IMR-90 (cell line): ENCODE measurements at regions not wholly inside any gene's neighbourhood (a gene's known extent, or its start where the extent isn't known, plus 50 kb on each side); places are given as distances from the start of the nearest gene placed in this dataset.

Source experiments
- ATAC-seq: fragments of 200-7000 bp; cut with Tn5 transposase; 2 replicates; pipeline ENCODE4 v1.9.1; 2020; ENCODE audit warnings: low read depth, mild to moderate bottlenecking, moderate library complexity
- BruUV-seq: library from RNA; stranded (reverse); fragments of 400-500 nt; replicated peaks from 2 replicates; lab custom pipeline; 2021; lab: Mats Ljungman, UMichigan
- CTCF ChIA-PET: fragments of 300-600 bp; formaldehyde crosslinking; extraction: SDS; loops from one replicate; lab custom pipeline; 2021; ENCODE audit warnings: antibody characterized with exemption; lab: Yijun Ruan, JAX
- POLR2A ChIA-PET: fragments of 300-600 bp; sonication (Branson Sonifier 250); formaldehyde crosslinking; loops from one replicate; lab custom pipeline; 2022; ENCODE audit warnings: antibody characterized with exemption; ENCODE audit not compliant: unreplicated experiment; lab: Charles Lee
- DNase-seq: peaks from one replicate; pipeline ENCODE4 v3.0.0; 2013
- H2AFZ ChIP-seq: replicated peaks from 2 replicates; pipeline ENCODE3; 2013; ENCODE audit warnings: low read length, mild to moderate bottlenecking; ENCODE audit not compliant: poor library complexity
- H2AK5ac ChIP-seq: 2 replicates; pipeline ENCODE4 v1.6.1; 2013; ENCODE audit warnings: low read depth, low read length, inconsistent platforms
- H2AK9ac ChIP-seq: replicated peaks from 2 replicates; pipeline ENCODE3; 2013; ENCODE audit warnings: mild to moderate bottlenecking, low read depth, low read length, moderate library complexity; ENCODE audit not compliant: poor library complexity
- H2BK120ac ChIP-seq: 2 replicates; pipeline ENCODE4 v1.6.1; 2013; ENCODE audit warnings: low read depth, low read length, inconsistent platforms
- H2BK15ac ChIP-seq: 3 replicates; pipeline ENCODE4 v1.6.1; 2013; ENCODE audit warnings: low read depth, low read length, inconsistent platforms
- H2BK20ac ChIP-seq: 2 replicates; pipeline ENCODE4 v1.6.1; 2013; ENCODE audit warnings: low read depth, mild to moderate bottlenecking, inconsistent platforms, low read length, moderate library complexity
- H2BK5ac ChIP-seq: 2 replicates; pipeline ENCODE4 v1.6.1; 2013; ENCODE audit warnings: mild to moderate bottlenecking, low read depth, low read length, inconsistent platforms; ENCODE audit not compliant: poor library complexity, severe bottlenecking
- H3K14ac ChIP-seq: replicated peaks from 2 replicates; pipeline ENCODE4 v1.6.1; 2013; ENCODE audit warnings: low read depth, low read length, inconsistent platforms
- H3K18ac ChIP-seq: 2 replicates; pipeline ENCODE4 v1.6.1; 2013; ENCODE audit warnings: low read depth, low read length, control low read depth
- H3K23ac ChIP-seq: 2 replicates; pipeline ENCODE4 v1.6.1; 2013; ENCODE audit warnings: low read depth, low read length, inconsistent platforms
- H3K27ac ChIP-seq: 2 replicates; pipeline ENCODE4 v1.5.1; 2013; ENCODE audit warnings: mild to moderate bottlenecking, control low read depth, low read length; ENCODE audit not compliant: insufficient read depth
- H3K27me3 ChIP-seq: 2 replicates; pipeline ENCODE4 v1.6.1; 2013; ENCODE audit warnings: low read length; ENCODE audit not compliant: control insufficient read depth, insufficient read depth
- H3K36me3 ChIP-seq: 2 replicates; pipeline ENCODE4 v1.6.1; 2013; ENCODE audit warnings: low read length, mixed read lengths; ENCODE audit not compliant: control insufficient read depth, insufficient read depth
- H3K4ac ChIP-seq: 2 replicates; pipeline ENCODE4 v1.6.1; 2013; ENCODE audit warnings: low read depth, low read length, inconsistent platforms
- H3K4me1 ChIP-seq: 2 replicates; pipeline ENCODE4 v1.6.1; 2013; ENCODE audit warnings: low read length, mixed read lengths; ENCODE audit not compliant: control insufficient read depth, insufficient read depth
- H3K4me2 ChIP-seq: 2 replicates; pipeline ENCODE4 v1.6.1; 2013; ENCODE audit warnings: low read depth, mild to moderate bottlenecking, control low read depth, low read length, moderate library complexity
- H3K4me3 ChIP-seq: 2 replicates; pipeline ENCODE4 v1.5.1; 2013; ENCODE audit warnings: low read depth, mild to moderate bottlenecking, control low read depth, low read length, moderate library complexity; ENCODE audit not compliant: insufficient read depth
- H3K56ac ChIP-seq: 2 replicates; pipeline ENCODE4 v1.6.1; 2013; ENCODE audit warnings: low read length, inconsistent platforms; ENCODE audit not compliant: insufficient read depth; ENCODE audit errors: extremely low read depth
- H3K79me1 ChIP-seq, 2 experiments: 2 replicates each; pipeline ENCODE4 v1.6.1; 2013; ENCODE audit warnings: low read length in 2 of 2, inconsistent platforms in 1 of 2, low read depth in 1 of 2
- H3K9ac ChIP-seq: 2 replicates; pipeline ENCODE4 v1.6.1; 2013; ENCODE audit warnings: low read depth, low read length, control low read depth
- H3K9me1 ChIP-seq: 2 replicates; pipeline ENCODE4 v1.6.1; 2013; ENCODE audit warnings: low read length, inconsistent platforms; ENCODE audit not compliant: insufficient read depth
- H3K9me3 ChIP-seq: 2 replicates; pipeline ENCODE4 v1.6.1; 2013; ENCODE audit warnings: low read length; ENCODE audit not compliant: control insufficient read depth, insufficient read depth
- H4K20me1 ChIP-seq: 2 replicates; pipeline ENCODE4 v1.6.1; 2013; ENCODE audit warnings: low read length, inconsistent platforms; ENCODE audit not compliant: insufficient read depth
- H4K5ac ChIP-seq: 2 replicates; pipeline ENCODE4 v1.6.1; 2013; ENCODE audit warnings: mild to moderate bottlenecking, low read depth, low read length, control low read depth
- H4K8ac ChIP-seq, 2 experiments: 2 replicates each; pipeline ENCODE4 v1.6.1; 2013; ENCODE audit warnings: low read depth in 2 of 2, low read length in 2 of 2, control low read depth in 1 of 2, inconsistent platforms in 1 of 2
- H4K91ac ChIP-seq: 2 replicates; pipeline ENCODE4 v1.6.1; 2013; ENCODE audit warnings: low read depth, low read length, inconsistent platforms; ENCODE audit not compliant: insufficient read depth
- CTCF ChIP-seq: conservative IDR thresholded peaks from 2 replicates; pipeline ENCODE4 v1.5.1; 2012; ENCODE audit warnings: mild to moderate bottlenecking, low read depth, low read length, improper control_type of control experiment
- WGBS, 2 experiments: methylation state at CpG; one replicate each; pipeline versions ENCODE4 v1.1.5 to v1.1.7; 2013; ENCODE audit warnings: missing lambda C conversion rate in 2 of 2; ENCODE audit not compliant: insufficient read length in 1 of 2; ENCODE audit errors: extremely low coverage in 2 of 2; 5-methylcytosine and 5-hydroxymethylcytosine counted together
- dilution Hi-C: fragments of 300-500 bp; cut with HindIII; formaldehyde crosslinking; loops from one replicate; pipeline ENCODE4 v1.14.3; 2018; ENCODE audit warnings: low sequenced_read_pairs; ENCODE audit not compliant: unreplicated experiment
- in situ Hi-C: fragments of 300-500 bp; cut with MboI; formaldehyde crosslinking; loops from 3 replicates; pipeline ENCODE4 v1.14.3; 2019; ENCODE audit warnings: low sequenced_read_pairs, inconsistent platforms, mixed read lengths
- intact Hi-C: fragments of 100-400 bp; cut with micrococcal nuclease; formaldehyde crosslinking; loops from 2 replicates; pipeline ENCODE4 v1.10.0; 2022

- CTCF ChIA-PET = no interaction called here
- whole genome bisulfite sequencing, 2 experiments = no CpG with 5 or more reads among the region's 3 CpGs
These were observed 734.3 kb upstream of the POT1 start for GRCh38 chr7:125663961-125664360.

More at GRCh38 chr7:125663961-125664360, 734.3 kb upstream of the POT1 start:
- BruUV-seq = no TSS peak
- H4K91ac ChIP-seq = no peak overlapping the region
- no peak overlapping the region for H3K4me2 ChIP-seq
- H3K36me3 ChIP-seq = no peaks in the 10 kb centered on the region
- no peak overlapping the region for H2AK5ac ChIP-seq
- no peak overlapping the region for H4K8ac ChIP-seq
- H3K14ac ChIP-seq = no peak overlapping the region
- TF ChIP-seq CTCF = no peak
- ATAC-seq (no peak), DNase-seq (no peak)
- no peak overlapping the region for H3K4ac ChIP-seq
- H3K27me3 ChIP-seq = no peaks in the 10 kb centered on the region
- no peak overlapping the region for H2BK5ac ChIP-seq
- intact Hi-C loops = no loop called here
- no peak overlapping the region for H4K5ac ChIP-seq
- no peak overlapping the region for H3K18ac ChIP-seq
- H2AFZ ChIP-seq = no peak overlapping the region
- no peak overlapping the region for H2BK15ac ChIP-seq
- H3K4me1 ChIP-seq = no peaks in the 10 kb centered on the region
- H3K23ac ChIP-seq = no peak overlapping the region
- no peak overlapping the region for H2AK9ac ChIP-seq
- H2BK20ac ChIP-seq = no peak overlapping the region
- no peak overlapping the region for H3K4me3 ChIP-seq
- no peak overlapping the region for H2BK120ac ChIP-seq
- POLR2A ChIA-PET = no interaction called here
- in situ Hi-C loops = no loop called here
- no peaks in the 10 kb centered on the region for H3K79me1 ChIP-seq
- no peak overlapping the region for H3K9ac ChIP-seq
- H4K20me1 ChIP-seq = no peaks in the 10 kb centered on the region
- dilution Hi-C loops = no loop called here
- no peak overlapping the region for H3K56ac ChIP-seq
- no peaks in the 10 kb centered on the region for H3K9me1 ChIP-seq
- peaks cover 7% of the 10 kb centered on the region for H3K9me3 ChIP-seq
- no peak overlapping the region for H3K27ac ChIP-seq
